Kidney (tissue), 13 donors: ENCODE measurements at regions not wholly inside any gene's neighbourhood (a gene's known extent, or its start where the extent isn't known, plus 50 kb on each side); places are given as distances from the start of the nearest gene placed in this dataset.

Experiments
- DNase-seq, 5 donors: peaks; one replicate each; pipeline ENCODE4 v3.0.0-alpha.2; 2013 to 2020
- FAIRE-seq: peaks from 2 replicates; lab custom pipeline; 2012; peaks lifted over from hg19 to GRCh38; lab: Jason Lieb, UNC
- H3K27ac ChIP-seq, 2 donors: one replicate each; pipeline ENCODE4 v1.7.0; 2013; ENCODE audit warnings: low read depth in 2 of 2, low read length in 2 of 2, inconsistent platforms in 1 of 2
- H3K27me3 ChIP-seq: one replicate; pipeline ENCODE4 v1.7.1; 2013; ENCODE audit warnings: low read length, inconsistent platforms; ENCODE audit not compliant: control insufficient read depth, insufficient read depth
- H3K36me3 ChIP-seq, 3 donors: one replicate each; pipeline versions ENCODE4 v1.7.0 to v1.7.1; 2013; ENCODE audit warnings: low read length in 3 of 3, control low read depth in 1 of 3, inconsistent platforms in 1 of 3; ENCODE audit not compliant: insufficient read depth in 3 of 3, control insufficient read depth in 2 of 3
- H3K4me1 ChIP-seq, 3 donors: one replicate each; pipeline versions ENCODE4 v1.7.0 to v1.7.1; 2013; ENCODE audit warnings: low read length in 3 of 3, inconsistent platforms in 1 of 3, low read depth in 1 of 3; ENCODE audit not compliant: control insufficient read depth in 2 of 3, insufficient read depth in 2 of 3
- H3K4me3 ChIP-seq, 3 donors: one replicate each; pipeline versions ENCODE4 v1.7.0 to v1.8.1; 2013; ENCODE audit warnings: low read length in 3 of 3, control low read depth in 1 of 3, inconsistent platforms in 1 of 3
- H3K9ac ChIP-seq, 3 donors: one replicate each; pipeline versions ENCODE4 v1.7.0 to v1.7.1; 2013; ENCODE audit warnings: low read length in 3 of 3, control low read depth in 1 of 3, inconsistent platforms in 1 of 3
- H3K9me3 ChIP-seq, 3 donors: one replicate each; pipeline versions ENCODE4 v1.7.0 to v1.7.1; 2013; ENCODE audit warnings: low read length in 3 of 3, control low read depth in 1 of 3, inconsistent platforms in 1 of 3; ENCODE audit not compliant: control insufficient read depth in 2 of 3, insufficient read depth in 1 of 3
- intact Hi-C: fragments of 100-400 bp; cut with DNase I; formaldehyde crosslinking; loops from one replicate; pipeline ENCODE4 v1.11.1; 2022
- TF ChIP-seq, protein P1 (sequence below): IDR thresholded peaks from 3 replicates; pipeline ENCODE4 v1.5.1; 2012; ENCODE audit warnings: mild to moderate bottlenecking, moderate library complexity, borderline replicate concordance; ENCODE audit not compliant: insufficient read depth; ENCODE audit errors: extremely low read depth
- donor health status: control.
- donor health status: control.
- donor health status: control.
- donor health status: control.
- donor health status: control.
- donor health status: DM: yes; HTN: yes; CAD: no.
- donor health status: Normal renal cell carcinoma (clear cell type).

DNA sequence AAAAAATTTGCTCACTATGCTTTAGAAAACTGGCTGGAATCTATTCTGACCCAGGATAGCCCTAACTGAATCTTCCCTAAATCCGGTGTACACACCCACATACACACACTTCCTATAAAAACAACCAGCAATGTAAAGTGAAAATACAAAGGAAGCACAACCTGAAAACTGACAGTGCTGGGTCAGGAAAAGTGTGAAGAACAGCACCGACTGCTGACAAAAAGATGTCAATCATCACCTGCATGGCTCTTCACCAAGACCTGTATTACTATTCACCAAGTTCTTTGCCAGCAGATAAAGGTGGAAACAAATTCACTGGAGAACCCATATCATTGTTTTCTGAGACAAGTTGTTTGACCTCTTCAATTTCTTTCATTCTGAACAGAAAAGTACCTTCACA lies 293.8 kb upstream of the GRAMD2B start:
- Histone ChIP-seq H3K4me3 (no peak overlapping the region), H3K4me1 (no peaks in the 10 kb centered on the region), H3K9me3 (no peaks in the 10 kb centered on the region), H3K27me3 (no peaks in the 10 kb centered on the region), H3K9ac (no peak overlapping the region), H3K36me3 (no peaks in the 10 kb centered on the region), H3K27ac (no peak overlapping the region)
- intact Hi-C loops: no loop called here
- DNase-seq (no peak), FAIRE-seq (no peak)
- TF ChIP-seq, protein P1, sequence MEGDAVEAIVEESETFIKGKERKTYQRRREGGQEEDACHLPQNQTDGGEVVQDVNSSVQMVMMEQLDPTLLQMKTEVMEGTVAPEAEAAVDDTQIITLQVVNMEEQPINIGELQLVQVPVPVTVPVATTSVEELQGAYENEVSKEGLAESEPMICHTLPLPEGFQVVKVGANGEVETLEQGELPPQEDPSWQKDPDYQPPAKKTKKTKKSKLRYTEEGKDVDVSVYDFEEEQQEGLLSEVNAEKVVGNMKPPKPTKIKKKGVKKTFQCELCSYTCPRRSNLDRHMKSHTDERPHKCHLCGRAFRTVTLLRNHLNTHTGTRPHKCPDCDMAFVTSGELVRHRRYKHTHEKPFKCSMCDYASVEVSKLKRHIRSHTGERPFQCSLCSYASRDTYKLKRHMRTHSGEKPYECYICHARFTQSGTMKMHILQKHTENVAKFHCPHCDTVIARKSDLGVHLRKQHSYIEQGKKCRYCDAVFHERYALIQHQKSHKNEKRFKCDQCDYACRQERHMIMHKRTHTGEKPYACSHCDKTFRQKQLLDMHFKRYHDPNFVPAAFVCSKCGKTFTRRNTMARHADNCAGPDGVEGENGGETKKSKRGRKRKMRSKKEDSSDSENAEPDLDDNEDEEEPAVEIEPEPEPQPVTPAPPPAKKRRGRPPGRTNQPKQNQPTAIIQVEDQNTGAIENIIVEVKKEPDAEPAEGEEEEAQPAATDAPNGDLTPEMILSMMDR: no peak

DNA sequence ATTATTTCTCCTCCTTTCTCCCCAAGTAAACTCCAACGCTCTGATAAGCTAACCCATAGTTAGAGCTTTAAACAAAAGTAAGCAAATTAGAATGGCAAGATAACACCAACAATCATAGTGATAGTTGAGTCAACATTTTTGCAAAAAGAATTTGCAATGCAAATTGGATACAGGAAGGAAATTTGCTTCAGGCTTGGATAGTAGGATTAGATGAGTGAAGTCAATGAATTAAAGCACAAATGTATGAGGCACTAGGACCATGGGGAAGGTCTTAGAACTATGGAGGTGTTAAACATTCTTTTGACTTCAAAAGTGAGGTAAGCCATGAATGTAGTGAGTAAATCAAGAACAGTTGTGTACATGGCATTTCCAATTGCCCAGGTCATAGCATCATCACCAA lies 289.8 kb upstream of the GRAMD2B start:
- TF ChIP-seq, protein P1: no peak
- no peaks in the 10 kb centered on the region for H3K4me1 ChIP-seq
- H3K27me3 ChIP-seq: no peaks in the 10 kb centered on the region
- no peak overlapping the region for H3K4me3 ChIP-seq
- intact Hi-C loops: no loop called here
- FAIRE-seq (no peak), DNase-seq (no peak)
- no peaks in the 10 kb centered on the region for H3K36me3 ChIP-seq
- H3K9me3 ChIP-seq: no peaks in the 10 kb centered on the region
- no peak overlapping the region for H3K27ac ChIP-seq
- no peak overlapping the region for H3K9ac ChIP-seq

DNA sequence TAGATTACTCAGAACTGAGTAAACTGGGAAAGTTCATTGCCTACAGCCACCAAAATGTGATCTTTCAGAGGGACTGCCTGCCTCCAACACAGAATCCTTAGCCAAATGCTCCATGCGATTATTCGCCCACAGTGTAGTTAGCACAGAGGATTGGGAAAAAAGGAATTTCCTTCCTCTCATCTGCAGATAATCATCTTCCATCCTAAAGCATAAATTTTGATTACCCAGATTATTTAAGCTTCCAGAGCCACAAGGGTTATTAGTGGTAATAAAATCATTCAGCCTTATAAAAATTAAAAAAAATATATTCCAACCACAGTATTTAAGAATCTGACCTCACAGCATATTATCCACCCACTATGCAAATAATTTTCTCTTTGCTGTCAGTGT lies 285.3 kb upstream of the GRAMD2B start:
- peak overlapping the region in 1 of 3 donors; percentile 40 for H3K4me3 ChIP-seq
- no peaks in the 10 kb centered on the region for H3K36me3 ChIP-seq
- peaks cover 0 to 7% (median 0%) of the 10 kb centered on the region in 3 donors for H3K4me1 ChIP-seq
- TF ChIP-seq, protein P1: no peak
- no peaks in the 10 kb centered on the region for H3K9me3 ChIP-seq
- no peaks in the 10 kb centered on the region for H3K27me3 ChIP-seq
- no peak overlapping the region for H3K27ac ChIP-seq
- FAIRE-seq: no peak
- intact Hi-C loops: no loop called here
- no peak overlapping the region for H3K9ac ChIP-seq
- peak in 1 of 5 donors; percentile 70 for DNase-seq
